HCT116 (cell line): ENCODE measurements at regions not wholly inside any gene's neighbourhood (a gene's known extent, or its start where the extent isn't known, plus 50 kb on each side); places are given as distances from the start of the nearest gene placed in this dataset.

ENCODE experiments used
- ATAC-seq: fragments of 200-7000 bp; cut with Tn5 transposase; 2 replicates; pipeline ENCODE4 v1.9.1; 2020; ENCODE audit warnings: mild to moderate bottlenecking, moderate library complexity
- BruUV-seq: library from RNA; stranded (reverse); fragments of 400-500 nt; replicated peaks from 2 replicates; lab custom pipeline; 2021; lab: Mats Ljungman, UMichigan
- CTCF ChIA-PET: fragments of 300-600 bp; sonication (Branson Sonifier 250); formaldehyde crosslinking; loops from one replicate; lab custom pipeline; 2021; ENCODE audit warnings: antibody characterized with exemption; lab: Charles Lee
- POLR2A ChIA-PET: fragments of 300-600, 350-600 bp; sonication (Branson Sonifier 250); formaldehyde crosslinking; loops from one replicate; lab custom pipeline; 2021; ENCODE audit warnings: antibody characterized with exemption; lab: Charles Lee
- RAD21 ChIA-PET, 2 experiments: fragments of 300-600 bp; sonication (Branson Sonifier 250); formaldehyde crosslinking; loops; one replicate each; lab custom pipeline; 2023; ENCODE audit warnings: low total read pairs in 2 of 2; ENCODE audit not compliant: uncharacterized antibody in 2 of 2, unreplicated experiment in 2 of 2, low non-redundant PET in 1 of 2; lab: Charles Lee
- DNase-seq: peaks from one replicate; pipeline ENCODE4 v3.0.0-alpha.2; 2010; ENCODE audit warnings: low read depth, low spot score
- H2AFZ ChIP-seq: fragments of 200-600 bp; shearing (Covaris generic), sonication (generic); 2 replicates; pipeline ENCODE4 v1.6.1; 2017; ENCODE audit warnings: low read depth, mixed run types, mixed read lengths, antibody characterized with exemption, low read length; ENCODE audit not compliant: poor library complexity, severe bottlenecking
- H3K27ac ChIP-seq: 2 replicates; pipeline ENCODE4 v1.5.1; 2012; ENCODE audit warnings: low read depth, low read length
- H3K27me3 ChIP-seq: fragments of 200-600 bp; sonication (generic); 2 replicates; pipeline ENCODE4 v1.6.1; 2016; ENCODE audit warnings: mixed run types, low read length, mixed read lengths; ENCODE audit not compliant: insufficient read depth
- H3K36me3 ChIP-seq, 2 experiments: fragments of 200-500 bp in 1 of 2; fragments of 200-600 bp in 1 of 2; sonication (Bioruptor generic) in 1 of 2; sonication (generic) in 1 of 2; 2 replicates each; pipeline versions ENCODE4 v1.5.1 to v1.6.1; 2014 to 2016; ENCODE audit warnings: low read length in 2 of 2, inconsistent platforms in 1 of 2, mixed read lengths in 1 of 2, mixed run types in 1 of 2; ENCODE audit not compliant: insufficient read depth in 2 of 2, control insufficient read depth in 1 of 2
- H3K4me1 ChIP-seq, 2 experiments: fragments of 200-600 bp in 1 of 2; sonication (generic) in 1 of 2; 2 replicates each; pipeline versions ENCODE4 v1.5.1 to v1.6.1; 2012 to 2017; ENCODE audit warnings: low read length in 2 of 2, inconsistent platforms in 1 of 2, mild to moderate bottlenecking in 1 of 2, mixed read lengths in 1 of 2, mixed run types in 1 of 2, moderate library complexity in 1 of 2; ENCODE audit not compliant: insufficient read depth in 2 of 2, control insufficient read depth in 1 of 2
- H3K4me2 ChIP-seq: fragments of 200-600 bp; sonication (generic); 2 replicates; pipeline ENCODE4 v1.6.1; 2017; ENCODE audit warnings: mixed run types, low read length, mixed read lengths
- H3K4me3 ChIP-seq, 2 experiments: fragments of 200-600 bp in 1 of 2; sonication (generic) in 1 of 2; replicated peaks in 1 of 2; 2 replicates each; pipeline ENCODE4 v1.5.1; 2011 to 2016; ENCODE audit warnings: low read length in 2 of 2, control low read depth in 1 of 2, low read depth in 1 of 2, mild to moderate bottlenecking in 1 of 2, mixed read lengths in 1 of 2, mixed run types in 1 of 2
- H3K79me2 ChIP-seq: fragments of 200-600 bp; sonication (generic); 2 replicates; pipeline ENCODE4 v1.6.1; 2017; ENCODE audit warnings: mild to moderate bottlenecking, mixed run types, low read length, moderate library complexity, mixed read lengths; ENCODE audit not compliant: insufficient read depth
- H3K9ac ChIP-seq: fragments of 200-600 bp; sonication (generic); 2 replicates; pipeline ENCODE4 v1.6.1; 2016; ENCODE audit warnings: low read length, mixed read lengths
- H3K9me2 ChIP-seq: fragments of 200-600 bp; sonication (generic), shearing (Covaris generic); 2 replicates; pipeline ENCODE4 v1.6.1; 2017; ENCODE audit warnings: mixed run types, mild to moderate bottlenecking, moderate library complexity; ENCODE audit not compliant: insufficient read depth
- H3K9me3 ChIP-seq, 2 experiments: fragments of 200-500 bp in 1 of 2; fragments of 200-600 bp in 1 of 2; sonication (Bioruptor generic) in 1 of 2; sonication (generic) in 1 of 2; 2 replicates each; pipeline ENCODE4 v1.6.1; 2014 to 2017; ENCODE audit warnings: low read length in 2 of 2, mixed read lengths in 2 of 2, inconsistent platforms in 1 of 2, low read depth in 1 of 2, mild to moderate bottlenecking in 1 of 2, mixed run types in 1 of 2, moderate library complexity in 1 of 2; ENCODE audit not compliant: control insufficient read depth in 1 of 2, insufficient read depth in 1 of 2
- H4K20me1 ChIP-seq: fragments of 200-600 bp; sonication (generic), shearing (Covaris generic); 2 replicates; pipeline ENCODE4 v1.6.1; 2017; ENCODE audit warnings: mixed run types, mild to moderate bottlenecking, moderate library complexity; ENCODE audit not compliant: insufficient read depth
- CBX3 ChIP-seq: IDR thresholded peaks from 2 replicates; pipeline ENCODE4 v1.6.1; 2012; ENCODE audit warnings: low read depth
- EGR1 ChIP-seq: IDR thresholded peaks from 2 replicates; pipeline ENCODE4 v1.6.1; 2012; ENCODE audit warnings: low read depth
- ELF1 ChIP-seq: IDR thresholded peaks from 2 replicates; pipeline ENCODE4 v1.6.1; 2012; ENCODE audit warnings: low read depth, borderline replicate concordance
- EZH2phosphoT487 ChIP-seq: fragments of 200-600 bp; IDR thresholded peaks from 2 replicates; pipeline ENCODE4 v1.6.1; 2018; ENCODE audit warnings: antibody characterized with exemption, borderline replicate concordance
- JUND ChIP-seq: IDR thresholded peaks from 2 replicates; pipeline ENCODE4 v1.6.1; 2012
- POLR2A ChIP-seq: IDR thresholded peaks from 2 replicates; pipeline ENCODE4 v1.7.0; 2011; ENCODE audit warnings: borderline replicate concordance; ENCODE audit not compliant: insufficient read depth, insufficient read length; ENCODE audit errors: extremely low read depth
- POLR2AphosphoS5 ChIP-seq: IDR thresholded peaks from 2 replicates; pipeline ENCODE4 v1.6.1; 2011; ENCODE audit warnings: mild to moderate bottlenecking, low read depth, low read length, moderate library complexity
- SIN3A ChIP-seq: IDR thresholded peaks from 2 replicates; pipeline ENCODE4 v1.6.1; 2012; ENCODE audit warnings: low read depth
- SP1 ChIP-seq: IDR thresholded peaks from 2 replicates; pipeline ENCODE4 v1.6.1; 2012; ENCODE audit warnings: low read depth
- TCF7L2 ChIP-seq: IDR thresholded peaks from 2 replicates; pipeline ENCODE4 v1.7.0; 2011; ENCODE audit warnings: borderline replicate concordance, inconsistent platforms; ENCODE audit not compliant: insufficient read depth, insufficient read length; ENCODE audit errors: extremely low read depth
- YY1 ChIP-seq: IDR thresholded peaks from 2 replicates; pipeline ENCODE4 v1.6.1; 2011; ENCODE audit warnings: low read length, low read depth, moderate library complexity, mild to moderate bottlenecking; ENCODE audit not compliant: insufficient replicate concordance; ENCODE audit errors: extremely low read depth
- ZFX ChIP-seq: fragments of 450-650 bp; IDR thresholded peaks from 2 replicates; pipeline ENCODE4 v1.6.1; 2017
- ZNF274 ChIP-seq: fragments of 200-500 bp; sonication (Bioruptor generic); IDR thresholded peaks from 2 replicates; pipeline ENCODE4 v1.6.1; 2014; ENCODE audit warnings: mild to moderate bottlenecking, low read depth, low read length, inconsistent platforms
- intact Hi-C: fragments of 100-400 bp; cut with micrococcal nuclease; formaldehyde crosslinking; loops from 2 replicates; pipeline ENCODE4 v1.10.0; 2022
- TF ChIP-seq, protein P1 (sequence below): IDR thresholded peaks from 2 replicates; pipeline ENCODE4 v1.6.1; 2011; ENCODE audit warnings: mild to moderate bottlenecking, low read length, moderate library complexity; ENCODE audit not compliant: insufficient replicate concordance; ENCODE audit errors: extremely low read depth
- TF ChIP-seq, protein P2 (sequence below): IDR thresholded peaks from 2 replicates; pipeline ENCODE4 v1.6.1; 2012
- TF ChIP-seq, protein P3 (sequence below), 3 experiments: fragments of 200-600 bp in 1 of 3; sonication (generic) in 1 of 3; IDR thresholded peaks in 2 of 3; conservative IDR thresholded peaks in 1 of 3; 2 replicates each; pipeline ENCODE4 v1.5.1; 2012 to 2017; ENCODE audit warnings: low read depth in 2 of 3, low read length in 2 of 3, antibody characterized with exemption in 1 of 3, borderline replicate concordance in 1 of 3, control low read depth in 1 of 3, mild to moderate bottlenecking in 1 of 3, mixed read lengths in 1 of 3, mixed run types in 1 of 3, moderate library complexity in 1 of 3; ENCODE audit not compliant: insufficient read depth in 1 of 3

DNA sequence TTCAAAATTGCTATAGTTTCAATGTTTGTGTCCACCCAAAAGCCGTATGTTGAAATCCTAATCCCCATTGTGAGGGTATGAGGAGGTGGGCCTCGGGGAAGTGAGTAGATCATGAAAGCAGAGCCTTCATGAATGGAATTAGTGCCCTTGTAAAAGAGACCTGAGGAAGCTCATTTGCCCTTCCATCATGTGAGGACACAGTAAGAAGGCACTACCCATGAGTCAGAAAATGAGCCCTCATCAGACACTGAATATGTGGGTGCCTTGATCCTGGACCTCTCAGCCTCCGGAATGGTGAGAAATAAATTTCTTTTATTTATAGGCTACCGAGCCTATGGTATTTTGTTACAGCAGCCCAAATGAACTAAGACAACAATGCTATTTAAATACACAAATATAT lies 57.7 kb upstream of the EFHC2 start:
- no peak overlapping the region for H3K9ac ChIP-seq
- RAD21 ChIA-PET = no interaction called here
- intact Hi-C loops = no loop called here
- H3K9me3 ChIP-seq = no peaks in the 10 kb centered on the region
- DNase-seq = no peak
- H4K20me1 ChIP-seq = no peaks in the 10 kb centered on the region
- TF ChIP-seq SIN3A = no peak
- TF ChIP-seq, protein P1, sequence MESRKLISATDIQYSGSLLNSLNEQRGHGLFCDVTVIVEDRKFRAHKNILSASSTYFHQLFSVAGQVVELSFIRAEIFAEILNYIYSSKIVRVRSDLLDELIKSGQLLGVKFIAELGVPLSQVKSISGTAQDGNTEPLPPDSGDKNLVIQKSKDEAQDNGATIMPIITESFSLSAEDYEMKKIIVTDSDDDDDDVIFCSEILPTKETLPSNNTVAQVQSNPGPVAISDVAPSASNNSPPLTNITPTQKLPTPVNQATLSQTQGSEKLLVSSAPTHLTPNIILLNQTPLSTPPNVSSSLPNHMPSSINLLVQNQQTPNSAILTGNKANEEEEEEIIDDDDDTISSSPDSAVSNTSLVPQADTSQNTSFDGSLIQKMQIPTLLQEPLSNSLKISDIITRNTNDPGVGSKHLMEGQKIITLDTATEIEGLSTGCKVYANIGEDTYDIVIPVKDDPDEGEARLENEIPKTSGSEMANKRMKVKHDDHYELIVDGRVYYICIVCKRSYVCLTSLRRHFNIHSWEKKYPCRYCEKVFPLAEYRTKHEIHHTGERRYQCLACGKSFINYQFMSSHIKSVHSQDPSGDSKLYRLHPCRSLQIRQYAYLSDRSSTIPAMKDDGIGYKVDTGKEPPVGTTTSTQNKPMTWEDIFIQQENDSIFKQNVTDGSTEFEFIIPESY = no peak
- no peak for TF ChIP-seq CBX3
- TF ChIP-seq EZH2phosphoT487 = no peak
- no peak for TF ChIP-seq EGR1
- no peak for TF ChIP-seq POLR2A
- no peak for TF ChIP-seq ZNF274
- TF ChIP-seq ELF1 = no peak
- TF ChIP-seq, protein P2, sequence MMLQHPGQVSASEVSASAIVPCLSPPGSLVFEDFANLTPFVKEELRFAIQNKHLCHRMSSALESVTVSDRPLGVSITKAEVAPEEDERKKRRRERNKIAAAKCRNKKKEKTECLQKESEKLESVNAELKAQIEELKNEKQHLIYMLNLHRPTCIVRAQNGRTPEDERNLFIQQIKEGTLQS = no peak
- TF ChIP-seq POLR2AphosphoS5 = no peak
- TF ChIP-seq TCF7L2 = no peak
- TF ChIP-seq SP1 = no peak
- TF ChIP-seq ZFX = no peak
- no peak for TF ChIP-seq JUND
- TF ChIP-seq, protein P3, sequence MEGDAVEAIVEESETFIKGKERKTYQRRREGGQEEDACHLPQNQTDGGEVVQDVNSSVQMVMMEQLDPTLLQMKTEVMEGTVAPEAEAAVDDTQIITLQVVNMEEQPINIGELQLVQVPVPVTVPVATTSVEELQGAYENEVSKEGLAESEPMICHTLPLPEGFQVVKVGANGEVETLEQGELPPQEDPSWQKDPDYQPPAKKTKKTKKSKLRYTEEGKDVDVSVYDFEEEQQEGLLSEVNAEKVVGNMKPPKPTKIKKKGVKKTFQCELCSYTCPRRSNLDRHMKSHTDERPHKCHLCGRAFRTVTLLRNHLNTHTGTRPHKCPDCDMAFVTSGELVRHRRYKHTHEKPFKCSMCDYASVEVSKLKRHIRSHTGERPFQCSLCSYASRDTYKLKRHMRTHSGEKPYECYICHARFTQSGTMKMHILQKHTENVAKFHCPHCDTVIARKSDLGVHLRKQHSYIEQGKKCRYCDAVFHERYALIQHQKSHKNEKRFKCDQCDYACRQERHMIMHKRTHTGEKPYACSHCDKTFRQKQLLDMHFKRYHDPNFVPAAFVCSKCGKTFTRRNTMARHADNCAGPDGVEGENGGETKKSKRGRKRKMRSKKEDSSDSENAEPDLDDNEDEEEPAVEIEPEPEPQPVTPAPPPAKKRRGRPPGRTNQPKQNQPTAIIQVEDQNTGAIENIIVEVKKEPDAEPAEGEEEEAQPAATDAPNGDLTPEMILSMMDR (IDR thresholded peaks at IDR 0.05 in 2 of 3, conservative IDR thresholded peaks at IDR 0.05 in 1 of 3; ENCODE audit: borderline replicate concordance in 1 of 3, insufficient read depth in 1 of 3, low read depth in 2 of 3, low read length in 2 of 3) = no peak
- TF ChIP-seq YY1 = no peak
- TF ChIP-seq, all 23 proteins: peak for 0
- Histone ChIP-seq H3K4me3 (no peak overlapping the region), H2AFZ (peak overlapping the region; percentile 61), H3K9me2 (no peaks in the 10 kb centered on the region), H3K27me3 (no peaks in the 10 kb centered on the region), H3K79me2 (no peaks in the 10 kb centered on the region), H3K4me1 (peaks cover 2 to 18% of the 10 kb centered on the region in 2 experiments; a peak in 3 of 4 replicates), H3K4me2 (peak overlapping the region; percentile 56; the same call in 1 of the 2 replicates), H3K36me3 (no peaks in the 10 kb centered on the region), H3K27ac (no peak overlapping the region)
- ChIA-PET POLR2A (no interaction called here), CTCF (no interaction called here)
- BruUV-seq = no TSS peak
- no peak for ATAC-seq
